NCI-H2081 (cell line): ENCODE measurements at regions not wholly inside any gene's neighbourhood (a gene's known extent, or its start where the extent isn't known, plus 50 kb on each side); places are given as distances from the start of the nearest gene placed in this dataset.
"Not testable (repeated sequence)": the region's sequence is repeated elsewhere in the genome, so short reads cannot be mapped to it uniquely, and the experiment has no call there.

Source experiments
- DNase-seq, 2 experiments: peaks; one replicate each; lab custom pipeline; 2025; lab: John Stamatoyannopoulos, UW

DNA sequence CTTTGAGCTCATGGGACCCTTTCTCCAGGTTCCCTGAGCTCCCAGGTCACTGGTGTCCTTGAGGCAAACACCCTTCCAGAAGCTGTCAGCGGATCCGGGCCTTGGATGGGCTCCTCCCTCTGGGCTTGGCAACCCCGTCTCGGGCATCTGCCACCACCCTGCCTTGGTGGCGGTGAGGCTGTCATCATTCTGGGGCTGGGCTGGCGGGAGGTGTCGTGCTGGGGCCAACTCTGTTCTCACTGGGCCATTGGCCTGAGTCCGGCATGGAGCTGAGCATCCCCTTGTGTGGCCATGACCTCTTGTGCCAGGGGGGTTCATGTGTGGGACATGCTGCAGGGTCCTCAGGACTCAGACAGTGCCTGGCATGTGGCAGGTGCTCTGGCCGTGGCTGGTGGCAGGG is 197.6 kb downstream of the LAT start:
- DNase-seq: no peak

DNA sequence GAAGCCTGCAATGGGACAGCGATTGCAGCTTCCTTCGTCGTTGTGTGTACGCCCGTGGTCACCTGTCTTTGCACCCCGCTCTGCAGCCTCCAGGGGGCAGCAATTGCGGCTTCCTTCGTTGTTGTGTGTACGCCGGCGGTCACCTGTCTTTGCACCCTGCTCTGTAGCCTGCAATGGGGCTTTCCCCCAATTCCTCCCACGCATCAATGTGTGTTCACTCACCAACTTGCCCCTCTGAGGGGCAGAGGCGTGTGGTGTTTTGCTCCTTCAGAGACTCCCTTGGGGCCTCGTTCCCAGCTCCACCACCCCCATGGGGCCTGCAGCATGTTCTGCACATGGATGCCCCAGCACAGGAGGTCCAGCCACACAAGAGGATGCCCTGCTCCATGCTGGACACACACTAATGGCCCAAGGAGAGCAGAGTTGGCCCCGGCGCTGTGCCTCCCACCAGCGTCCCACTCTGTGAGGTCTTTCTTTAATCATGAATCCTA is 197.1 kb downstream of the LAT start:
- DNase-seq: not testable (repeated sequence)

DNA sequence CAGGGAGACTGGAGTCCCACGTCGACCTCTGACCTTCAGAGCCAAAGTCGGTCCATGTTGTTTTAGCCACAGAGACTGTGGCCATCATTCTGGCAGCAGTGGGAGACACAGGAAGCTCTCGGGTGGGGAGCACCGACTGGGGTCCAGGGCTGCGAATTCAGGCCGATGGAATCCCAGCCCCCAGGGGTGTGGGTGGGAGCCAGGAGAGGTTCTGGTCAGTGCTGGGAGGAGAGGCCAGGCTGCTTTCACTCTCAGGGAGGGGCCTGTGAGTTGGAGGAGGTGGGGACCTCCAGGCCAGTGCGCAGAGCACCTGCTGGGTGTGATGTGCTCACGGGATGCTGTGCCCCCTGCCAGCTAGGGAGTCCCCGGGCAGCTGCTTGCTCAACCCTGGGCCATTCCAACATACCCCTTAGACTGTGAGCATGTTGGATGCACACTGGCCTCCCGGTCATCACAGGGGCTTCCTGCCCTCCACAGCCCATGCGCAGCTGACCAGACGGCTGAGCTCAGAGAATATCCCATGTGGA is 196.5 kb downstream of the LAT start:
- DNase-seq: not testable (repeated sequence)

DNA sequence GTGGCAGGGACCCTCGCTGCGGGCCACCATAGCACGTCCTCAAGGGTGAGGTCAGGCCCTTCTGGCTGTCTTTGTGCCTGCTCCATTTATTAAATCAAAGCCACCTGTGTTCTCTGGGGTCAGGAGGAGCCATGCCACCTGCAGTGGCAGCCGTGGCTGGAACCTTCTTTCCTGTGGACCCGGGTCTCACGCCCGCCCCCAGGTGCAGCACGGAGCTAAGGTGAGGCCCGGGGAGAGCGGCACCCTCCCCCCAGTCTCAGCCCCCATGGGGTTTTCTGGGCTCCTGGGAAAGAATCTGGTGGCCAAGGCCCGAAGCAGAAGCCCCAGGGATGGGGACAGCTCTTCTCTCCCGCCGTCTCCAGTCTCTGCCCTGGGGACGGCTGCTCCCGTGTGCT is 195.4 kb downstream of the LAT start:
- DNase-seq: not testable (repeated sequence)

DNA sequence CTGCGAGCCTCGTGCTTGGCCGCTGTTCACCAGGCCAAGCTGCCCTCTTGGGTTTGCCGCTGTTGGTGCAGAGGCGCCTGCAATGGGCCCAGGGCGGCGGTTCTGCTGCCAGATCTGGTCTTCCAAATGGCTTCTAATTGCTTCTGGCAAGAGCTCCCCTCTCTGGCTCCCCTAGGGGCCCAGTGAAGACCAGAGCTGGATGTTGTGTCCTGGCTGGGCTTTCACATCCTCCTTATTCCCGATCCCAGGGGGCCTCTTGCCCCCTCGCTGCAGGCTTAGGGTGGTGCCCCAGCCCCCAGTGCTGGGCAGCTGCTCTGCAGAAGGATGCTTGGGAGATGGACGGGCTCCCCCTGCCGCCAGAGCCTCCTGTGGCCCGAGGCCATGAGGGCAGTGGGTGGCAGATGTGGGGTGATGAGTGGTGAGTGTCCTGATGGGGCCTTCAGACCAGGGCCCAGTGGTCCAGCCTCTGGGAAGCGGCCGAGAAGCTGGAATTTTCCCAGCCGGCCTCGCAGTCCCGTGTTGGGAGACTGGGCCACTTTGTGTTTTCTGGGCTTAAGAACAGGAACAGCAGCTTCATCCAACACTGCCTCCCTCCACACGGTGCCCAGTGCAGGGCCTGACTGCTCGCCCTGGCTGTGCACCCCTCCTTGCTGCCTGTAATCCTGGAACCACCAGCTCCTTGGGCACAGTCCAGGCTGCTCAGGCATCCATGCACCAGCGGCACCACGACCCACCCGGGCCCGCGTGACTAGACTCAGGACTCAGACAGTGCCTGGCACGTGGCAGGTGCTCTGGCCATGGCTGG is 194.8 kb downstream of the LAT start:
- DNase-seq: not testable (repeated sequence)

DNA sequence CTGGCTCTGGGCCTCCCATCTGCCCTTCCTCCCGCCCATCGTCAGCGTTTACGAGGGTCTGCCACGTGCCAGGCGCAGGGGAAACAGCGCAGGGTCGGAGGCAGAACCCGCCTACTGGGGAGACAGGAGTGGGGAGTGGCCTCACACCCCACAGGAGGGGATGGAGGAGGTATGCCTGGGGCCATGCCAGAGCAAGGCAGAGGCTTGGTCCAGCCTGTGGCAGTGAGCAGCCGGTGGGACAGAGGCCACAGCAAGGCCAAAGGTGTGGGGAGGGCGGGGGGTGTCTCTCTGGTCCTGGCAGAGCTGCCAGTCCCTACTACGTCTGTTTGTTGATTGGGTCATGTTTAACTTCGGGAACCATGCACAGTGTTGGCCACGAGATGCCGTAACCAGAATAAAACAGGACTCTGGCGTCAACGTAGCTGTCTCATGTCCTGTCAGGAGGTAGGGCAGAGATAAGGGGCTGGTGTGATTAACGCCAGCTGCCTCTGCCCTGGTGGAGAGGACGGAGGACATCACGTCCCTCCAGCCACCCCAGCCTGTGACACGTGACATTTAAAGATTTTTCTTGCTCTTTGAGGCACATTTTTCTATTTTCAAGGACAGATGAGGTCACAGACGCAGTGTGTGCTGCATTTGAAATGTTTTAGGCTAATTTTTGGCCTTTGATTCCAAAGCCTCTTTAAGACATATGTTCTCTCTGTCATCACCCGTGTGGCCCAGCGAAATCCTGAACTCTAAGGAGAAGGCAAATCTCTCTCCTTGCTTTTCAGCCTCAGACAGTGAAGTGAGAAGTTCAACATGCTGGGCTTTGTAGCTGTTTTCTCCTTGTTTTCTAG is 193.3 kb downstream of the LAT start:
- not testable (repeated sequence) for DNase-seq

DNA sequence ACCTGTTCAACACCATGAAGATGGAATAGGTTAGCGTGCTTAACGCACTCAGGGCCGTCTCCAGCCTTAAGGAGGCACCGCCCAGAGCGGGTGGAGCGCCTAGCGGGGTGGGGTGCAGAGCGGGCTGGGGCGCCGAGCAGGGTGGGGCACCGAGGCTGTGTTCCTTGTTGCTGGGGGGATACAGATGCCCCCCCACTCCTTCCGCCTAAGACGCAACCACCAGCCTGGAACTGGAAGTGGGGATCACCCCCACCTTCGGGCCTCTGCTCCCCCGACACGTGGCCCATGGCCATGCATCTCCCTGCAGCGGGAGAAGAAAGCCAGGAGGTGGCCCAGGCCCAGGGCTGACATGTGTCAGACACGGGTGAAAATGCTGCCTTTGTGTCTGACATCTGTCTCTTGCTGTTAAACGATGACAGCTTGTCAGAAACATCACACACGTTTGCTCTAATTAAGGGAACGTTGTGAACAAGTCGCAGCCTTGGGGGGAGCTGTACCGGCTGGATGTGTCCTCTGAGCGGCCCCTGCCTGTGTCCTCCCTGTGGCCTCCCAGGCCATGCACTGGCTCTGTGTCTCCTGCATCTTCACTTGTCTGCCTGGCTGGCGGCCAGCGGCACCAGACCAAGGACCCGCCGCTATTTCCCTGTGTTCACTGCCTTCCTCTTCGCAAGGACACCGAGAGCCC is 192.5 kb downstream of the LAT start:
- DNase-seq: not testable (repeated sequence)

DNA sequence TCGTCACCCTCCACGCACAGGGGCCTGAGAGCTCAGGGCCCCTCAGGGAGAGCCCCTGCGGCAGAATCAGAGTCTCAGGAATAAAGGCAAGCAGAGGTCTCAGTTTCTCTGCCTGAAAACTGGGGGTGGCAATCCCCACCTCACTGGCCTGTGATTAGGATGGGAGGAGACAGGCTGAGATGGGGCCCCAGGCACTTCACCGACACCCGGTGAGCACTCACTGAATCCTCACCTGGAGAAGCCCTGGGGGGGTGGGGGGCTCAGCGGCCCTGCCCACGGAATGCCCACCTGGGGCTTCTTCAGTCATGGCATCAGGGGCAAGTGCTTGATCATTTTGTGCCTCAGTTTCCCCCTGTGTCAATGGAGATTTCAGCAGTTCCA is 192.0 kb downstream of the LAT start:
- not testable (repeated sequence) for DNase-seq

DNA sequence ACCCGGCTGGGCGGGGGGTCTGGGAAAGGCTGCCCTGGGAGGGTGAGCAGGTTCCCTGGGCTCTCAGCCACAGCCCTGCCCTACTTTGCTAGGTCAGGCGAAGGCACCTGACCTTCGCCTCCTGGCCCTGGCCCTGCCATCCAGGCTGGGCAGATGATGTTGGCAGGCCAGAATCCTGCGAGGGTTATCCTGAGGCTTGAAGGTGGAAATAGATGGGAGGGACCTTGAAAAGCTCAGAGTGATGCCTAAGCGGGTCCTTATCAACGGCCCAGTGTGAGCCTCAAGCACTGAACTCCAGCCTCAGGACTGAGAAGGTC is 191.3 kb downstream of the LAT start:
- not testable (repeated sequence) for DNase-seq

DNA sequence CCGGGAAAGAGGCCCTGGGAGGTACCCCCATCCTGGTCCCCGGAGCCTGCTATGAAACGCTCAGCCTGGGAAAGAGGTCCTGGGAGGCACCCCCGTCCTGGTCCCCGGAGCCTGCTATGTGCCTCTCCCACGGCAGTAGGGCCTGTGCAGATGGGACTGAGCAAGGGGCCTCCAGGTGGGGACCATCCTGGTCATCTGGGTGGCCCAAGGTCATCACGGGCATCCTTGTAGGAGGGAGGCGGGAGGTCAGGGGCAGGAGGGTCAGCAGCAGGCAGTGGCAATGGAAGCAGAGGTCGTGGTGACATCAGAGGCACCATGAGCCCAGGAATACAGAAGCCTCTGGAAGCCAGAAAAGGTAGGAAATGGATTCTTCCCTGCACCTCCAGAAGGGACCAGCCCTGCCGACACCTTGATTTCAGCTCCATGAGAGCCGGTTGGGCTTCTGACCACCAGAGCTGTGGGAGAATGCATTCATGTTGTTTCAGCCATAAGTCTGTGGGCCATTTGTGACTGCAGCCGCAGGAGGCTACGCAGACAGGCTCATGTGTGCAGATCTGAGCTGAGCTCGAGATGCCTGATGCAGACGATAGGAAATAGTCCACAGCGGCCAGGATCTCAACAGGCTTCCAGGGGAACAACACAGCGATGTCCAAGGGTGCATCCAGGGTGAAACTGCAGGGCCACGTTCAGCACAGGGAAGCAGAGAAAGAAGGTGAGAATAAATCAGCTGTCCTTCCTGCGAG is 190.7 kb downstream of the LAT start:
- DNase-seq: not testable (repeated sequence)

DNA sequence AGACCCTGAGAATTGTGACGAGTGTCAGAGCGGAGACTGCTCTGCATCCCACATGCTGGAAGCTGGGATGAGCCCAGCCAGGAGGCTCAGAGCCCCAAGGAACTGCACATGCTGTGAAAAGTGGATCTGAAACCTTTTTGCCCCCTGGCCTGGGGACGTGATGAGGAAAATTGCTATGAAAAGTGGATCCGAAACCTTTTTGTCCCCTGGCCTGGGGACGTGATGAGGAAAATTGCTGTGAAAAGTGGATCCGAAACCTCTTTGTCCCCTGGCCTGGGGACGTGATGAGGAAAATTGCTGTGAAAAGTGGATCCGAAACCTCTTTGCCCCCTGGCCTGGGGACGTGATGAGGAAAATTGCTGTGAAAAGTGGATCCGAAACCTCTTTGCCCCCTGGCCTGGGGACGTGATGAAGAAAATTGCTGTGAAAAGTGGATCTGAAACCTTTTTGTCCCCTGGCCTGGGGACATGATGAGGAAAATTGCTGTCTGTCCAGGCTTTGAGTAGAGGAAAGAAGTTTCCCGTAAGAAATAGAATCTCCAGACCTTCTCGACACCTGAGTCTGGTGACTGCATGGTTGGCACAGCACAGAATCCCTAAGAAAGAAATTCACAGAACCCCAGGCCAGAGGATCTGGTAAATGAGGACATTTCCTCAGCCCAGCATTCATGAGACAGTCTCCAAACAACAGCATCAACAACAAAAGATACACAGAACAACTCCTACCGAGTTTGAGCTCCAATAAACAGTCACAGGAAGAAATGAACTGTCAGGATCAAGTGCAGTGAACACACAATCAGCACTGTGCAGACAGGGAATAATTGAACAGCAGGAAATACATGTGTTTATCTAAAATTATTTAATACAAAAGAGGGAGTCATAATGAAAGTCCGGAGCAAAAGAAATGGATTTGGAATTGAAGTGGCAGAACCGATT is 188.8 kb downstream of the LAT start:
- not testable (repeated sequence) for DNase-seq

DNA sequence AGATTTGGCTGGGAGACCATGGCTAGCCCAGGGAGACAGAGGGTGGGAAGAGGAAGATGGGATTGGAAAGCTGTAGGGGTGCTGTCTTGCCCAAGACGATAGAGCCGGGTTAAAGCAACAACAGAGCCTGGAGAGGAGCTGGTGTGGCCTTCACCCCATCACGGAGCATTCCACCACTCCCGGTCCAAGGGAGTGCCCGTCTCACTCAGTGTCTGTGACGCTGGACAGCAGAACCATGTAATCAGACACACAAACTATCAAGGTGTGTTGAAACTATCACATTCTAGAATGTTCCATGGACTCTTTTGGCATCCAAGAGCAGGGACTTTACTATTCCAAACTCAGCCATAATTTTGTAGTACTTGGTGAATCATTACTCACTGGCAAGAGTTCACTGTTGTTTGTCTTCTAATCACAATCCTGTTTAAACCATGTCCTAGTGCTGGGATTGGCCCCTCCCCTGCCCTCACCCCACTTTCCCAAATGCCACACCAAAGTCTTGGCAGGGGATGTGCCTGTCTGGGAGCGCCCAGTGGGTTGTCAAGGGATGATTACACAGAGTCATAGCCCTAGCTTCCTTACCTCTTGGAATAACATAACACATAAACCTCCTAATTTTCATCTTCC is 187.4 kb downstream of the LAT start:
- DNase-seq: not testable (repeated sequence)

DNA sequence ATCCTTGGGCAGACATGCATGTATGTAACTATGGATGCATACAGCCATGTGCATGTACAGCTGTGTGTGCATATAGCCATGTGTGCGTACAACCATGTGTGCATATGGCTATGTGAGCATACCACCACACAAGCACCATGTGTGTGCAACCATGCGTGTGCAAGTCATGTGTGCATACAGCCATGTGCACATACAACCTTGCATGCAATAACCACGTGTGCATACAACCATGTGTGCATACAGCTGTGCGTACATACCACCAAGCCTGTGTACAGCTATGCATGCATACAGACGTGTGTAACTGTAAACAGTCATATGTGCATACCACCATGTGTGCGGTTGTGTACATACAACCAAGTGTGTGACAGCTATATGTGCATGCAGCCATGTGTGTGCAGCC is 186.4 kb downstream of the LAT start:
- DNase-seq: not testable (repeated sequence)

DNA sequence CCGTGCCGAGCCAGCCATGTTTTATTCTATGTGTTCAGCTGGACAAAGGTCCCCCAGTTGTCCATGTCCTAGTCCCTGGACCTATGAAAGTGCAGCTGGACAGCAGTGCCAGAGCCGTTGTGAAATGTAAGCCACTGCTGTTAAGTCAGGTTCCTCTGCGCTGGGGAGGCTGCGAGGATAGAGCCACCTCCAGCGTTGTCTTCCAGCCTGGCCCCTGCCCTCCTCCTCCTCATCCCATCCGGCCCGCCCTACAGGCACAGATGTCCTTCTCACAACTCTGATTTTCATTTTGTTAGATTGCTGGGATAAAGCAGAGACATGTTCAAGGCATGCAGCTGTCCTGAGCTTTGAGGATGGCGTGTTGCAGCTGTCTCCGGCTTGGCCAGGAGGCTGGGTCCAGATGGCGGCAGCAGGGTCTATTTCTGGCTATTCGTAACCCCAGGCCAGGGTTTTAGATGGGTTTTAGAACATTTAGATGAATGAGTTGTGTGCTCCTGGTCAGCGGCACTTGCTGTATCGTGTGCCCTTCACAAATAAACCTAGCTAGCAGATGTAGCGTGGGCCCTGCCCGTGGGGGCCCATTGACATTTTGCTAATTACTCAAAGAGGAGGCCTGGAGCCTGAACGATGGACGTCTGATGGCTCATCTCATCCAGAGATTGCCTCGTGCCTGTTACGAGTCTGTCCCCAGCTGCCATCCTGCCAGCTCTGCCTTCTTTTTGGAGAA is 185.7 kb downstream of the LAT start:
- DNase-seq: not testable (repeated sequence)

DNA sequence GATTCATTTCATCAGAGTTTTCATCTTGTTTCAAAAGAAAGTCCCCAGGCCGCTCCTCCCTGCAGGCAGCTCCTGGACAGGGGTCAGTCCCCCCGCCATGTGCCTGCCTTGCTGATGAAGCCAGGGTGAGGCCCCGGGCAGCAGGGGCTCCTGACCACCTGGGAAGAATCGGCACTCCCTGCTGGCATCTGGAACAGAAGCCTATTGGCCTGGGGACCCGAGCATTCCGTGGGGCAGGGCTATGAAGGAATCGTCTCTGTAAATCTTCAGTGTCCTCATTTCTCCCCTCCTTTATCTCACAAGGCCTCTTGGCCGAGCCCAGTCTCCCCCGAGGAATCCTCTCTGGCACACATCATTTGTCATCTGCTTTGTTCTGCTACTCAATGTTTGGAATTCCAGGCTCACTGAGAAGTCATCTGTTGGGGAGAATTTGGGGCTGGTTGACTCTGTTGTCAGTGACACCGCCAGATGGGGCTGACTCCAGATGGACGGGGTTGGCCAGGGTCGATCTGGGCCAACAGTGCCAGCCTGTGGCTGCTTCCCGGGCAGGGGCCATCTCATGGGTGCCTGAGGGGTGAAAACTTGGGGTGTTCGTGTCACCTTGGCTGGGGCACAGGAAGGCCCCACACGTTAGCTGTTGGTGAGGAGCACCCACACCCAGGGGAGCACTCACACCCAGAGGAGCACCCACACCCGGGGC is 184.6 kb downstream of the LAT start:
- not testable (repeated sequence) for DNase-seq

DNA sequence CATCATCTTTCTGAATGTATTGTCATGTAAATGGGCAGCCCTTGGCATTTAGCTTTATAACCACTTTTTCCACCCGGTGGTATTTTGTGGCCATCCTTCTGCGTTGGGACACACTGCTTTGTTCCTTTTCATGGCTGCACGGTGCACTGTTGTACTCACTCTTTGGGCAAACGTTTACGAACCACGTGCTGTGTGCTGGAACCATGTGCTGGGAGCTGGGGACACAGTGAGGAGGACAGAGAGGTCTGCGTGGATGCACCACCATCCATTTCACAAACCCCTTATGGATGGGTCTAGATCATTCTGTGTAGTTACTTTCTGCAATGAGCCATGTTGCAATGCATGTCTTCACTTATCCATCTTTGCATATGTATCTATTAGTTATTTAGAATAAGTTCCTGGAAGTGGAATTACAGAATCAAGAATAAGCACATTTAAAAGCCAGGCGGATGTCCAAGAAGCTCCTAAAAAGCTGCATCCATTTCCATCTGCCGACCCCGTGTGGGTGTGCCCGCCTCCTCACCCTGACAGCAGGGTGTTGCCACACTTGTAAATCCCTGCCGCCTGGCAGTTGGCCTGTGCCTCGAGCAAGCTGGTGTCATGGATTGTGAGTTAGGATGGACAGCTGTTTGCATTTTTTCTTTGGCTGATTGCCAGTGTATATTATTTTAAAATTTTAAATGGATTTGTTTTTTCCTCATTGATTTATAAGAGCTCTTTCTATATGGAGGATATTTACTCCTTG is 183.8 kb downstream of the LAT start:
- not testable (repeated sequence) for DNase-seq

DNA sequence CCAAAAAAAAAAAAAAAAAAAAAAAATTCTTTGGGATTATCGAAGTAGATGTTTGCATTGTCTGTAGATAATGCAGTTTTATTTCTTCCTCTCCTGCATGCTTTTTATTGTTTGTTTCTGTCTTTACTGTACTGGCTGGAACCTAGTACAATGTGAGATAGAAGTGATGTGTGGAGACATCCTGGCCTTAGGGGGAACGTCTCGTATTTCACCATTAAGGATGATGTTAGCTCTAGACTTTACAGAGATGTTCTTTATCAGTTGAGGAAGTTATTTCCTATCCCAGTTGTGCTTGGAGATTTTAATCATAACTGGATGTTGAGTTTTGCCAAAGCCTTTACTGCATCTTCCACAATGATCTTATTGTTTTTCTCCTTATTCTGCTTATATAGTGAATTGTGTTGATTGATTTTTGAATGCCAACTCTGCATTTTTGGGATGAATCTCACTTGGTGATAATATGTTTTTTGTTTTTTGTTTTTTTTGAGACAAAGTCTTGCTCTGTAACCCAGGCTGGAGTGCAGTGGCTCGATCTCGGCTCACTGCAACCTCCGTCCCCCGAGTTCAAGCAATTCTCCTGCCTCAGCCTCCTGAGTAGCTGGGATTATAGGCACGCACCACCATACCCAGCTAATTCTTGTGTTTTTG is 179.7 kb downstream of the LAT start:
- not testable (repeated sequence) for DNase-seq
